Suprapubic skin (tissue), 4 donors: ENCODE measurements at regions not wholly inside any gene's neighbourhood (a gene's known extent, or its start where the extent isn't known, plus 50 kb on each side); places are given as distances from the start of the nearest gene placed in this dataset.

Experiments used
- DNase-seq, 2 donors: peaks; one replicate each; pipeline ENCODE4 v3.0.0-alpha.2; 2019; ENCODE audit warnings: low spot score in 2 of 2
- H3K27ac ChIP-seq: fragments of 200-600 bp; sonication (generic); one replicate; pipeline ENCODE4 v1.5.1; 2019
- H3K27me3 ChIP-seq: fragments of 200-600 bp; sonication (generic); one replicate; pipeline ENCODE4 v1.5.1; 2019
- H3K36me3 ChIP-seq: fragments of 200-600 bp; sonication (generic); one replicate; pipeline ENCODE4 v1.5.1; 2019
- H3K4me1 ChIP-seq: fragments of 200-600 bp; sonication (generic); one replicate; pipeline ENCODE4 v1.5.1; 2019
- H3K4me3 ChIP-seq: fragments of 200-600 bp; sonication (generic); one replicate; pipeline ENCODE4 v1.5.1; 2019; ENCODE audit warnings: mild to moderate bottlenecking
- H3K9me3 ChIP-seq: fragments of 200-600 bp; sonication (generic); one replicate; pipeline ENCODE4 v1.5.1; 2019
- CTCF ChIP-seq, 2 donors: fragments of 200-600 bp in 1 of 2; fragments of 450-650 bp in 1 of 2; sonication (generic) in 1 of 2; IDR thresholded peaks; one replicate each; pipeline ENCODE4 v1.5.1; 2016 to 2019; ENCODE audit warnings: antibody characterized with exemption in 2 of 2, mild to moderate bottlenecking in 1 of 2, moderate library complexity in 1 of 2
- EP300 ChIP-seq: sonication (generic); formaldehyde crosslinking; IDR thresholded peaks from one replicate; pipeline ENCODE4 v1.6.1; 2017; ENCODE audit warnings: antibody characterized with exemption
- POLR2A ChIP-seq, 2 donors: fragments of 450-650 bp; IDR thresholded peaks; one replicate each; pipeline ENCODE4 v1.6.1; 2017; ENCODE audit warnings: antibody characterized with exemption in 2 of 2, mild to moderate bottlenecking in 2 of 2, moderate library complexity in 2 of 2
- POLR2AphosphoS5 ChIP-seq, 3 donors: sonication (generic); formaldehyde crosslinking; IDR thresholded peaks; one replicate each; pipeline ENCODE4 v1.6.1; 2017; ENCODE audit warnings: antibody characterized with exemption in 3 of 3
- WGBS: methylation state at CpG from one replicate; pipeline ENCODE4 v1.1.5; 2018; 5-methylcytosine and 5-hydroxymethylcytosine counted together

GRCh38 chr9:32264170-32264864 lies 120.1 kb upstream of the ACO1 start:
- TF ChIP-seq POLR2AphosphoS5 (IDR thresholded peaks at IDR 0.05) (no peak), POLR2A (IDR thresholded peaks at IDR 0.05) (no peak), EP300 (no peak), CTCF (IDR thresholded peaks at IDR 0.05) (no peak)
- Histone ChIP-seq H3K27me3 (no peaks in the 10 kb centered on the region), H3K36me3 (no peaks in the 10 kb centered on the region), H3K4me1 (no peaks in the 10 kb centered on the region), H3K9me3 (no peaks in the 10 kb centered on the region), H3K4me3 (no peak overlapping the region), H3K27ac (no peak overlapping the region)
- 51% methylated on average over 6 of the region's 6 CpGs for WGBS
- no peak for DNase-seq

- H3K4me1 ChIP-seq: no peaks in the 10 kb centered on the region
- H3K36me3 ChIP-seq: no peaks in the 10 kb centered on the region
- H3K27me3 ChIP-seq: no peaks in the 10 kb centered on the region
- no peak overlapping the region for H3K27ac ChIP-seq
- H3K4me3 ChIP-seq: no peak overlapping the region
- H3K9me3 ChIP-seq: no peaks in the 10 kb centered on the region
- TF ChIP-seq POLR2AphosphoS5 (IDR thresholded peaks at IDR 0.05) (no peak), CTCF (IDR thresholded peaks at IDR 0.05) (no peak), POLR2A (IDR thresholded peaks at IDR 0.05) (no peak), EP300 (no peak)
- DNase-seq: no peak
- 84% methylated on average over 3 of the region's 3 CpGs for WGBS
Measured at GRCh38 chr9:32265037-32265436, 119.4 kb upstream of the ACO1 start.

- TF ChIP-seq EP300 (no peak), POLR2AphosphoS5 (IDR thresholded peaks at IDR 0.05) (no peak), POLR2A (IDR thresholded peaks at IDR 0.05) (no peak), CTCF (IDR thresholded peaks at IDR 0.05) (no peak)
- Histone ChIP-seq H3K27ac (no peak overlapping the region), H3K27me3 (no peaks in the 10 kb centered on the region), H3K9me3 (no peaks in the 10 kb centered on the region), H3K4me3 (no peak overlapping the region), H3K4me1 (no peaks in the 10 kb centered on the region), H3K36me3 (no peaks in the 10 kb centered on the region)
- DNase-seq: no peak
Measured at GRCh38 chr9:32278991-32279390, 105.5 kb upstream of the ACO1 start.

GRCh38 chr9:32289756-32290155 lies 94.7 kb upstream of the ACO1 start:
- no peaks in the 10 kb centered on the region for H3K9me3 ChIP-seq
- H3K4me3 ChIP-seq: no peak overlapping the region
- H3K27me3 ChIP-seq: no peaks in the 10 kb centered on the region
- 91% methylated on average over 3 of the region's 3 CpGs for WGBS
- no peak for DNase-seq
- H3K4me1 ChIP-seq: no peaks in the 10 kb centered on the region
- no peak overlapping the region for H3K27ac ChIP-seq
- H3K36me3 ChIP-seq: no peaks in the 10 kb centered on the region
- TF ChIP-seq POLR2AphosphoS5 (IDR thresholded peaks at IDR 0.05) (no peak), POLR2A (IDR thresholded peaks at IDR 0.05) (no peak), EP300 (no peak), CTCF (IDR thresholded peaks at IDR 0.05) (no peak)

GRCh38 chr9:32291370-32291769 lies 93.1 kb upstream of the ACO1 start:
- 78% methylated on average over 3 of the region's 3 CpGs for WGBS
- H3K9me3 ChIP-seq: no peaks in the 10 kb centered on the region
- no peak for DNase-seq
- H3K4me1 ChIP-seq: no peaks in the 10 kb centered on the region
- TF ChIP-seq POLR2AphosphoS5 (IDR thresholded peaks at IDR 0.05): no peak
- no peak for TF ChIP-seq EP300
- TF ChIP-seq POLR2A (IDR thresholded peaks at IDR 0.05): no peak
- no peak for TF ChIP-seq CTCF (IDR thresholded peaks at IDR 0.05)
- H3K27me3 ChIP-seq: no peaks in the 10 kb centered on the region
- H3K4me3 ChIP-seq: no peak overlapping the region
- H3K27ac ChIP-seq: no peak overlapping the region
- no peaks in the 10 kb centered on the region for H3K36me3 ChIP-seq
